AG08395 (cell line): ENCODE measurements at regions not wholly inside any gene's neighbourhood (a gene's known extent, or its start where the extent isn't known, plus 50 kb on each side); places are given as distances from the start of the nearest gene placed in this dataset.
A peak's percentile ranks its signal among the peaks of the same experiment; 100 is the strongest.

Experiments used
- DNase-seq: peaks from one replicate; pipeline ENCODE4 v3.0.0; 2012; ENCODE audit warnings: mixed read lengths, low spot score

DNA sequence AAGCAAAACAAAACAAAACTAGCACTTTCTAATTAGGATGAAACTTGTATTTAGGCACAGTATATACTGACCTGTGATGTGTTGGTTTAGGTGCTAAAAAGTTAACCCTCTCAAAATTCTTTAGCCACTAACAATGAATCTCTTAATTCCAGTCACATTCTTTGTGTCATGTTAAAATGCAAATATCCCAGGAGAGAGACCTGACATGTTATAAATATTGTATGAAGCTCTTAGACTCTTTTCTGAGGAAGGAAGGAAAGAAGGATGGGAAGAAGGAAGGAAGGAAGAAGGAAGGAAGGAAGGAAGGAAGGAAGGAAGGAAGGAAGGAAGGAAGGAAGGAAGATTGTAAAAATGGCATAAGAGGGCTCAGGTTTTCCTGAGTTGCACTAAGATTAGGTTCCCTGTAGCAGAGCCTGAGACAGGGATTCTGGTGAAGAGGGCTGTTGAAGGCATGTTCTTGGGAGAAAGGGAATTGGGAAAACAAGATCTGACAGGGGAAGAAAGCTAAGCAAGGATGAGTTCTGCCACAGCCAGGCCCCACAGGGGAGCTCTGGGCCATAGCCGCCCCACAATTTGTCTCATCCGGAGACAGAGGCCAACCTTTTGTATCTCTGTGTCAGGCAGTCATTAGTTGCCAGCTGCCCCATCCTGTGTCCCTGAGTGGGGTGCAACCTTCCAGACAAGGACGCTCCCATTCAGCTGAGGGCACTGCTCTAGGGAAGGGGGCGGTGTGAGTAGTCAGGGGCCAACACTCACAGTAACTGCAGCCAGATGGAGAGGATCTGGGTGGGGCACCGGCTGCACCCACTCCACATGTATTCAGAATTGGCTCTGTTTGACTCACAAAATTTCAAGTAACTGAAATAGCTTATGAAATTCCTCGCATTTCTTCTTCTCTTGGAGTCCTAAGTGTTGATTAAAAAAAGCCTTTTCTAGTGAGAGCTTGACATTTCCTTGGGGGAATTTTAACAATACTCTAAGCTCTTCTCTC is 189.3 kb upstream of the ARG1 start:
- DNase-seq: peak; percentile 28

DNA sequence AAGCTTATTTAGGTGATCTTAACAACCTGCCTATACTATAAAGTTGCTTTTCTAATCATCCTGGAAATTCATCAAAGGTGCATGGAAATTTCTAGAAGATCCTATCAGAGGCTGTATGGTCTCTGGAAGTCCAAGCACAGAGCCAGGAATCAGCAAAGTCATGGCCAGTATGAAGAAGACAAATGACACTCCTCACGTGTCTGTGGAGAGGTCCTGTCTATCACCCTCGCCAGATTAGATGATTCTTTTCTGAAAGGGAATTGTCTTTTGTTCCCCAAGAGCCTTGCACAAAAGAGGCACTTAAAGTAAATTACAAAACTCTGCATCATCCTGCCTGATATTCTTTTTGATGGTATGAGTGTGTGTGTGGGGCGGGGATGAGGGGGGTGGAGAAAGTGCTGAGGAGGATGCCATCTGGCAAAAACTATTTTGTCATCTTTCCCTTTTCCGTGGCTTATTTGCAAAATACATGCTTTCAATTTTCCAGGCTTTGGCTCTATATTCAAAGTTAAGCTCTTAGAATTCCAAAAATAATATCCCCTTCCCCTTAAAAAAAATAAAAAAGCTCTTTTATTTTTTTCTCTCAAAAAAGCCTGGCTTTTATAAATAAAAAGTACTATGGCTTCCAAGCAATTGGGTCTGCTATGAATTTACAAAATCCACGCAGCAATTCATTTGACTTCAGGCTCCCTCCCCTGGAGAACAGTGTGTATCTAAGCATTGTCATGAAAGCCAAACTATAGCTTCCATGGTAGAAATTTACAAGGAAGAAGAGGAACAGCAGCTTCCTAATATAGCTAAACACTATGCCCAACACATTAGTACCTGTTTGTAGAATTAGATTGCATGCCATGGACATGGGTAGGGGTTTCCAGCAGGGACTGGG is 185.2 kb upstream of the ARG1 start:
- DNase-seq: peak; percentile 20

DNA sequence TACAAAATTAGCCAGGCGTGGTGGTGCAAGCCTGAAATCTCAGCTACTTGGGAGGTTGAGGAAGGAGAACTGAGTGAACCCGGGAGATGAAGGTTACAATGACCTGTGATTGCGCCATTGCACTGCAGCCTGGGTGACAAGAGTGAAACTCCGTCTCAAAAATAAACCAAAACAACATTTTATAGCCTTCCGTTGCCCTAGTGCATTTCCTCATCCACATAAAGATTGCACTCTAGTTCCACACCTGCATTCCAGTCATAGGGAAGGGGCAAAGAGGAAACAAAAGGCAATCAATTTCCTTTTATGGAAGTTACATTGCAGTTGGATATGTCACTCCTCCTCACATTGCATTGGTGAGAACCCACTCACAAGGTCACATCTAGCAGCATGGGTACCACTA is 182.7 kb upstream of the ARG1 start:
- DNase-seq: no peak

DNA sequence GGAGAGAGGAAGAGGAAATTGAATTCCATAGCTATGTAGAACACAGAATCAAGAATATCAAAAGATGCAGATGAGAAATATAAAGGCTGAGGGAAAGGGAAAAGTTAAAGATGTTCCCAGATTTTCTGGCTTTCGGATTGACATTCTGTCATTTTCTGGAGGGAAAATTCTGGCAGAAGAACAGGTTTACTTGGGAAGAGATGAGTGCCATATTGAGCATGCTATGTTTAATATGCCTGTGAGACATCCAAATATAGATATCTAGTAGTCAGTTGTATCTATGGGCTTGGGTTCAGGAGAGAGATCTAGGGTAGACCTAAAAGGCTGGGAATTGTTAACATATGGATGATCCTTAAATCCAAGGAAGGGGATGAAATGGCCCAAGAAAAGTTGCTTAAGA is 181.9 kb upstream of the ARG1 start:
- DNase-seq: no peak

DNA sequence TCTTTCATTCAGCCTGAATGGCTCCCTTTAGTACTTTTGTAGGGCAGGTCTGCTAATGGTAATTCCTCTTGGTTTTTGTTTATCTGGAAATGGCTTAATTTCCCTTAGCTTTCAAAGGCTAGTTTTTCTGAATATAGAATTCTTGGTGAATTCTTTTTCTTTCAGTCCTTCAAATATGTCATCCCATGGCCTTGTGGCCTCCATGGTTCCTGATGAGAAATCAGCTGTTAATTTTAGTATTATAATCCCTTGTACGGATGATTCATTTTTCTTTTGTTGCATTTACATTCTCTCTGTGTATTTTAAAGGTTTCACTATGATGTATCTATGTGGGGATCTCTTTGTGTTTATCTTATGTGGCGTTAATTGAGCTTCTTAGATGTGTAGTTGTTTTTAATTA is 179.6 kb upstream of the ARG1 start:
- DNase-seq: no peak

DNA sequence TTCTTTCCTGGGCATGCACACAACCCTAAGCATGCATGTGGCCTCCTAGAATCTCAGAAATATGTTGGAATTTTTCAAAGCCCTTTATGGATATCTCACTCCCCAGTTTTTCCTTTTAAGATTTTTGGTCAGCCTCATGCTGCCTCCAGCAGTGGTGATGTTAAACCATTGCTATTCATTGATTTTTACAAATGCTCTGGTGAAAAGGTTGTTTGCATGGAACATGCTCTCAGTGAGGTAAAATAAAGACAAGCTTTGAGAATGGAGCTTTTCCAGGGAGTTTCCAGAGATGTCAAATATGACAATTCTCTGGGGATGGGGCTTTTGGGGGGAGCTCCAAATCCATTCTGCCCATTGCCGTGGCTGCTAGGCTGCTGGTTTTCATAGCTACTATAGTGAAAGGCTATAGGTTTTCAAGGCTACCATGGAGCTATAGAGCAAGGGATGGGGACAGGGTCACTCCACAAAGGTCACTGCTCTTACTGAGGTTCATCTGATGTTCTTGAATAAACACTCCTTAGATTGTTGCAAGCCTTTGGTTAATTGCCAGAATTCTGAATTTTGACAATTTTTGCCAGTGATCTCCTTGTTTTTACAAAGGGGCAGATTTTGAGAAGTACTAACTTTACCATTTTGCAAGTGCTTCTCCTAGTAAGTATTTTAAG is 178.1 kb upstream of the ARG1 start:
- DNase-seq: no peak

DNA sequence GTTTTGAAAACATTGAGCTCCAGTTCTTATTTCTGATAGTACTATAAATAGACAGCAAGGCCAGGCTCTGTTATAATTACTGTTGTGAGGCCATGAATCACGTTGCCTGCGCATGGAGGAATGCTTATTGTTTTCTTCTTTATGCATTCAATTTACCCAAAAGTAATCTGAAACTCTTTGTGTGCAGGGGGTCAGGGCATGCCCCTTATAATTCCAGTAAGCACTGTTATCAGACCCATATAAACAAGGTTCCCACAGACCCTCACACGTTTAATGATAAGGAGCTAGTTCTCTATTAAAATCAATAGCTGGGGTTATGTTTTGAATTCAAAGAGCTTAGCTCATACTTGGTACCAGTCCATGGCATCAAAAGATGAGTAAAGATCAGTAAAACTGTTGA is 174.8 kb upstream of the ARG1 start:
- no peak for DNase-seq

DNA sequence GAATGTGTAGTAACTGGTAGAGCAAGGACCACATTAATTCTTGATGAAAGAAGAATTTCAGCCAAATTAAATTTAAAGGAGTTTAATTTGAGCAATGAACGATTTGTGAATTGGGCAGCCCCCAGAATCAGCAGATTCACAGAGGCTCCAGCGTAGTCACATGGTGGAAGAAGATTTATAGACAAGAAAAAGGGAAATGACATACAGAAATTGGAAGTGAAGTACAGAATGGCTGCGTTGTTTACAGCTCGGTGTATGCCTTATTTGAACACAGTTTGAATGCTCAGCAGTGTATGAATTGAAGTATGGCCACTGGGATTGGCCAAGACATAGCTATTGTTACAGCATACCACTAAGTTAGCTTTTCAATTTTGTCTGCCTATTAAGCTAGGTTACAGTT is 173.6 kb upstream of the ARG1 start:
- no peak for DNase-seq

DNA sequence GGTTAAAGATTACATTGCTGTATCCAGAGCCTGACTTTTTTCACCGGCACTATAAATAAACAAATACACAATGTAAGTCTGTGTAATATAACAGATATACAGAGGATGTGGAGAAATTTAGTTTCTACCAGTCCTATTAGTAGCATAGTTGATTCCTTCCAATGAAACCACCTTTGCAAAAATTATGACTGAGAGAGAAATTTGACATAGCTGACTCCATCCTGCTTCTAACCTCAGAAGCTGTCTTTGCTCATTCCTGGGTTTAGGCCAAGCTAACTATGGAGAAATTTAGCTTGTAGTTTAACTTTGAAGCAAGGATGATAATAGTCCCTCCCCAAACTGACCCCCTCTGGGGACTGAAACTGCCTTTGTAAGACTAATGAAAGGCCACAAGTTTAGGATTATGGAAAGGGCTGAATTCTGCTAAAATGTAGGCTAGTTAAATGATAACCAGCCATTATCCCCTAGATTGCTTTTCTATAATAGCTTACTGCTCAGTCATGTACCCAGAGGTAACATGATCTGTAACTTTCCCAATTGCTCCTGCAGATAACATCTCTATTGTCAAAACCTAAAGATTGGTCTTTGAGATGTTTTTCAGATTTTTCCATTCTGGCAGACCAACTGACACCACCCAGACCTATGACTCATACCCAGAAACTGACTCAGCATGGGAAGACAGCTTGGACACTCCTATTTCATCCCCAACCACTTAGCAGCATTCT is 172.8 kb upstream of the ARG1 start:
- DNase-seq: peak; percentile 87

DNA sequence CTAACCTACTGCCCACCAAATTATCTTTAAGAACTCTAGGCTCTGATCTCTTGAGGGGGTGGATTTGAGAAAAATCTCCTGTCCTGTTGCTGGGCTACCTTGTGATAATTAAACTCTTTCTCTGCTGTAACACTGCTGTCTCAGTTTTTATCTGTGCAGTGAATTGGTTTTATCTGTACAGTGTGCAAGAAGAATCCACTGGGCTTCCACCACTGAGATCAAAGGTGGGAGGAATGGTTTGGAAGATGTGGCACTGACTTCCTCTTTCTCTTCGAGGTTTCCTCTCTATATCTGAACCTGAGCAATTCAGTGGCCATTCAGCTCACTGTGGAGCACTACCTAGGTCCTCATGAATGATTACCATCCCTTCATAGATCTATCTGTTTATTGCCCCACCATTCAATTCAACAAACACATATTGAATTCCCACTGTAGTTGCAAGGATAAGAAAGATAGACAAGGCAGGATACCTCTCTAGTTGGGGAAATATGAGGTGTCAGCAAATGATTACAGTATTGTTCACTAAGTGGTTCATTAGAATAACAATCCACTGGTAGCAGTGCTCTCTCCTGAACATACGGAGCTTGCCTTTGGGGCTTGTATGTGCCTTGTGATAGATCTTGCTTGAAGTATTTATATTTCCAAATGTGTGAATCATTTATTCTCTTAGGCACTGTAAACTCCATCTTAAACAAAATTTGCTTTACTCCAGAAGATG is 172.1 kb upstream of the ARG1 start:
- DNase-seq: no peak

DNA sequence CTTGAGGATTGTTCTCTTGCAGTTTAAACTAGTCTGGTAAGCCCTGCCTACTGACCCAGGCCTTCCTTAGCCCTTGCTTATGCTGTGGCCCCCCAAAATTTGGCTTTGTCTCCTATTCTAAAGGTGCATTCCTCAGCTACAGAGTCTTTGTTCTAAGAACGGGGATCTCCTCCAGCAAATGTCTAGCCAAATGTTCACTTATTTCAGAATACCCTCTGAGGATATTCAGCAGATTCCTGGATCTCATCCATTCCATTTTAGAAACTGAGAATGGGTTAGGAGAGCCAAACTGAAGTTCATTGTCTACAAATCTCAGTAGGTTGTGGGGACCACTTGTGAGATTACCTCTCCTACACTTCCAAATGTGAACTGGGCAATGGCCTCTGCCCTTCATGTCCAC is 164.2 kb upstream of the ARG1 start:
- DNase-seq: no peak

DNA sequence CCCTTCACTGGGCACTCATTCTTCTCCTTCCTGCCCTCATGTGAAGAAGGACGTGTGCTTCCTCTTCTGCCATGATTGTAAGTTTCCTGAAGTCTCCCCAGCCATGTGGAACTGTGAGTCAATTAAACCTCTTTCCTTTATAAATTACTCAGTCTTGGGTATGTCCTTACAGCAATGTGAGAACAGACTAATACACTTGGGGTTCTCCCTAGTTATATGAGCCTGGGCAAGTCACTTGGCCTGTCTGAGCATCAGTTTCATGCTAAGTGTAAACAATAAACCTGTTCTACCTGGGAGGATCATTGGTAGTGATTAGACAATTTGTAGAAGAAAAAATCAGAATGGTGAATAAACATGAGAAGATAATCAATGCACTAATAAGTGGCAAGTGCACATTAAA is 162.2 kb upstream of the ARG1 start:
- no peak for DNase-seq

DNA sequence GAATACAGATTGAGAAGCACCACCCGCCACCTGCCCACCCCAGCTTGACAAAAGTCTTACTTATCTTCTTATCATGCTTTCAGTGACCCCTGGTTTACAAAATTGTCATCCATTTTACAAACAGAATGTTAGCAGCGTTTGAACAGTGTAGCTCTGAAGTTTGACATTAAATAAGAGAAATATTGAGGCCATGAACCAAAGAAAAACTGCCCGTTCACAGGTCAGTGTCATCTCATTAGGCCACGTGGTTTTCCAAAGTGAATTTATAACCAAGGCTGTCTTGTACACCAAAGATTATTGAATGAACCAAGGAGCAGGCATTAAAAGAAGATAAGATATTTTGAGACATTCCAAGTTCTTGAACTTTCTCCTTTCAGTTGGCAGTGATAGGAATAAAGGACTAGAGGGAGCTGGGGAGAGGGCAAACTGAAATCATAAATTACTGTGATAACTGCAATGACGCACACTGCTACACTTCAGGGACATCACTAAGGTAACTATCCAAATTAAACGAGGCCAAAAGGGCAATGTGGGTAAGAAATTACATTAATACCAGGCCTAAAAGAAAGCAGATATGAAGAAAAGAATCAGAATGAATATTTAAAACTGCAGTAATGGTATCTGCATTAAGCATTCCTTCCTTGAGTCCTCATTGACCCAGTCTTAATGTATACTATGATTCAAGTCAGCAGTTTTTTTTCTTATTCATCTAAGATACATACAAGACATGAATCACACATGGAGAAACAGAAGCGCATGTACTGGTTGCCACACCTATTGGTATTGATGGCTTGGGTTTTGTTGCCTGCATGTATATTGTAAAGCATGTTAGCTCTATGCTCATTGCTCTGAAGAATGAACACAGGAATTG is 159.8 kb upstream of the ARG1 start:
- no peak for DNase-seq

DNA sequence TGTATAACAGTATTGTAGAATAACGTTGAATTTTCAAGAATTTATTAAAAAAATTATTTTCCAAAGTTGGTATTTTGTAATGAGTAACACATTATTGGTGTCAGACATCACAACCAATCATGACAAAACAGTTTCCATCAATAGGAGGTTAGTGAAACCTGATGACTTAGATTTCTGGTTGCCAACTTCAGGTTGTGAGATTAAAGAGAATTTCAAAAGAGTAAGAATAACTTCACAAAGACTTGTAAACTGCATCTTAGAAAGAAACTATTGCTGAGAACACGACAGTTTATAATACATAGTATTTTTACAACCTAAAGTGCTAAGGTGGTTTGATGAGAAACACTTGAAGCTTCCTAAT is 159.2 kb upstream of the ARG1 start:
- no peak for DNase-seq

DNA sequence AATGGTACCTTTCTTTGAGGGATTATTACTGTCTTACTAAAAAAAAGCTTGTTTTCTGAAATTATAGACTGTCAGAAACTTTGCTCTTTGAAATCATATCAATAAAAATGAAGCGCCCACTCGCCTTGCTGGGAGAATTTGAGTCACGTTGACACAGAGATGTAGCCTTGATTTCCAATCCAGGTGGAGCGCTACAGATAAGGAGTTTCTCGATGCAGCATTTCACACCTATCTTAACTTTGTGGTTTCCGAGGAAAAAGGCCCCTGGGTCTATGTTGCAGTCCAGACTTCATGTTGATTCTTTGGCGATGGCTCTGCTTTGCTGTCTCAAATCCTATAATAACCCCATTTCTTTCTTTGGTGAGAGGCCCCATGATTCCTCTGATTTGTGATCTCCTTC is 158.1 kb upstream of the ARG1 start:
- DNase-seq: no peak

DNA sequence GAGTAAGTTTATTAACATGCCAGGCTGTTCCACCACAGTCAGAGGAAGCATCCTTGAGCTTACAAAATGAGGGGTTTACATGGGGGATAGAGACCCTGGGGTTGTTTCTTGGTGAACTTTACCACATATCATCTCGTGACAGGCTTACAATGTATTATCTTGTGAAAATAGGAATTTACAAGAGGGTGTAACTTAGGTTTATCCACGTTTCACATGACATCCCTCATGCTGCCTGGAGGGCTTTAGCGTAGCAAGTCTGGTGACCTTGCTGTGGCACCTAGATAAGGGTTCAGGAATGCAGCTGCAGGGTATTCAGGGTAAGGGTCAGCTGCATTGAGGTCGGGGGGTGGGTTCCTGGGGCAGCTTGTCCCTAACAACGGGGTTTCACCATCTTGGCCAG is 154.6 kb upstream of the ARG1 start:
- no peak for DNase-seq

DNA sequence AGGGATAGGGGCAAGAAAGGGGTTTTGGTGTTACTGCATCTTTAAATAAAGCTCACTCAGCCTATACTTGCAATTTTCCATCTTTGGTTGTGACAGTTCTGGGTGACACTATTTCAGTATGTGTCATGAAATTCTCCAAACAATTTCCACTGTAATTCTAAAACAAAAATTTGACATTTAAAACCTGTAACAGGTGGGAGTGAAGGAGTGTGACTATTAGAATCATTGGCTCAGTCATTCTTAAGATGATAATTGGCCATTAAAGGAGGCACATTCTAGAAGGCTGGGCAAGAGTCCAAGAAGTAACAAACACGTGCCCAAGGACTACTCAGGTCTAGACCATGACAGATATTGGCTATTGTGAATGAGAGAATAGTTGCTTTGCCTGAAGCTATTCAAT is 153.3 kb upstream of the ARG1 start:
- no peak for DNase-seq

DNA sequence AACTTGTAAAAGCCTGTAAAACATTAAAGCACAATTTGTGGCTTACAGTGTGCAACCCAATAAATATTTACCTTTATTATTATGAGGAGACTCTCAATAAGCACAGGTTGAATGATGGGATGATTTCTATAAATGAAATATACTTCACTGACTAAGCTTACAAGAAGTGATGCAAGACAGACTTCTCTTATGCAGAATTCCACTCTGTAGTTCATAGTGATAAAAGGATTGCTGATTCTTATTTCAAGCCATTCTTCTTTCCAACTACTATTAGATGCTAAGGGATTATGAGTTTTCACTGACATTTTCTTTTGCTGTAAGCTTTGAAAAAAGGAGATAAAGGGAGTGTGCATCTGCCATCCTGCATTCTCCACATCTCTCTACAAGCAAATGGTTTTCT is 149.0 kb upstream of the ARG1 start:
- no peak for DNase-seq

DNA sequence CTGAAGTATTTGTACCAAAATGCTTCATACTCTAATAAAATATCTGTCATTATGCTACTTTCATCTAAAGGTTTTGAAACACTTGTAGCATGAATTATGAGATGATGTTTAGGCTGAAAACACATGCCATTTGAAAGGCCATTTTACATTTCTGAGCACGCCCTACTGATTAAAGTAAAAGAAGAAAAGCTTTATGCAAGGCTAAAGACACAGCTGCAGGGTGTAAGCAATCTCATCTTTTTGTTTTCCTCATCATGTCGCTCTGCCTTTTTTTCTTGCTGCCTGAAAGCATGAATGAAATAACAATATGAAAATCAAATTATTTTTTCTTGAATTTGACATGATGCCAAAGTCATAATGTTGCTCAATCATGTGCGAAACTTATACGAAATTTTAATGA is 148.6 kb upstream of the ARG1 start:
- DNase-seq: no peak

DNA sequence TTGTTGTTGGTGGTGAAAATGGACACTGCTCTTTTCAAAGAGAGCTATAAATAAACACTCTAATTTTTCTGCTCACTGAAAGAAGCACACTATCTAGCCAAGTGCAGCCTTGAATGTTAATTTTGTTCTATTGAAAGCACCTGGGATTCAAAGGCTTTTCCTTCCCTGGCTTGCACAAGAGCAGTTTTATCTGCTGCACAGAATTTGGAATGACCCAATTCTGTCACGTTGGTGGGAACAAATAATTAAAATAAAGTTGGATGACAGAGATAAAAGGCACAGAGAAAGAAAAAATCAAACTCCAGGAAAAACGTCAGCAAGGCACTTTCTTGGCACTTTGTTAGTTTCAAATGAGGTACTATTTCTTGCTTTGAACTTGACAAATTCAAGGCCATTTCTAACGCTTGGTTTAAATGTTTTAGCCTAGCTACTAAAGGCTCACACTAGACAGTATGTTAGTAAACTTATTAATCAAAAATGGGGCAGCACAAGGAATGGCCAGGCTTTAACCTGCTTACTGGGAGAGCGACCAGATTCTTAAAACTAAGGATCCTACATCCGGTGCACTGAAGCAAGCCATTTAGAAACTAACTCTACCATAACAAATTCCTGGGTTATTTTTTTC is 145.5 kb upstream of the ARG1 start:
- DNase-seq: no peak
